GM19238 (cell line): ENCODE measurements at regions not wholly inside any gene's neighbourhood (a gene's known extent, or its start where the extent isn't known, plus 50 kb on each side); places are given as distances from the start of the nearest gene placed in this dataset.
"Not testable (repeated sequence)": the region's sequence is repeated elsewhere in the genome, so short reads cannot be mapped to it uniquely, and the experiment has no call there.

Source experiments
- DNase-seq: peaks from one replicate; pipeline ENCODE4 v3.0.0; 2011; ENCODE audit warnings: low spot score; ENCODE audit not compliant: insufficient read length

- no peak for DNase-seq
These were observed 112.0 kb downstream of the ZNF648 start for GRCh38 chr1:181949500-181949899.

- no peak for DNase-seq
These were observed 113.1 kb downstream of the ZNF648 start for GRCh38 chr1:181948372-181948771.

- DNase-seq: no peak
These were observed 114.1 kb downstream of the ZNF648 start for GRCh38 chr1:181947441-181947840.

- peak; percentile 42 for DNase-seq
These were observed 124.5 kb downstream of the ZNF648 start for GRCh38 chr1:181936768-181937581.

GRCh38 chr1:181936269-181936668, 125.2 kb downstream of the ZNF648 start:
- DNase-seq: no peak

GRCh38 chr1:181931873-181932272, 129.6 kb downstream of the ZNF648 start:
- DNase-seq: no peak

GRCh38 chr1:181930187-181930586, 131.3 kb downstream of the ZNF648 start:
- DNase-seq: no peak

GRCh38 chr1:181926697-181927096, 134.8 kb downstream of the ZNF648 start:
- DNase-seq: no peak

- not testable (repeated sequence) for DNase-seq
These were observed 137.5 kb downstream of the ZNF648 start for GRCh38 chr1:181924034-181924433.

GRCh38 chr1:181919542-181919941, 142.0 kb downstream of the ZNF648 start:
- no peak for DNase-seq

GRCh38 chr1:181918880-181919525, 142.5 kb downstream of the ZNF648 start:
- no peak for DNase-seq

GRCh38 chr1:181911715-181912114, 149.8 kb downstream of the ZNF648 start:
- DNase-seq: no peak

GRCh38 chr1:181910905-181911304, 150.6 kb downstream of the ZNF648 start:
- DNase-seq: no peak

GRCh38 chr1:181909010-181909409, 152.5 kb downstream of the ZNF648 start:
- no peak for DNase-seq

- DNase-seq: no peak
These were observed 154.9 kb downstream of the ZNF648 start for GRCh38 chr1:181906631-181907030.

- no peak for DNase-seq
These were observed 155.4 kb downstream of the ZNF648 start for GRCh38 chr1:181905944-181906597.

- DNase-seq: no peak
These were observed 162.7 kb downstream of the ZNF648 start for GRCh38 chr1:181898773-181899172.

GRCh38 chr1:181896824-181897223, 164.7 kb downstream of the ZNF648 start:
- DNase-seq: no peak

- no peak for DNase-seq
These were observed 167.1 kb downstream of the ZNF648 start for GRCh38 chr1:181894439-181894859.

- no peak for DNase-seq
These were observed 167.6 kb downstream of the ZNF648 start for GRCh38 chr1:181893937-181894336.

GRCh38 chr1:181893150-181893549, 168.4 kb downstream of the ZNF648 start:
- DNase-seq: not testable (repeated sequence)

- DNase-seq: no peak
These were observed 188.9 kb downstream of the ZNF648 start for GRCh38 chr1:181872562-181872961.
